WTC11 (cell line): ENCODE measurements at regions not wholly inside any gene's neighbourhood (a gene's known extent, or its start where the extent isn't known, plus 50 kb on each side); places are given as distances from the start of the nearest gene placed in this dataset.

ENCODE experiments used
- ATF1 ChIP-seq: sonication (generic); formaldehyde crosslinking; IDR thresholded peaks from 2 replicates; pipeline ENCODE4 v1.8.1; 2023; ENCODE audit warnings: mild to moderate bottlenecking, moderate library complexity, missing genetic modification reagents
- NFYB ChIP-seq: sonication (generic); formaldehyde crosslinking; conservative IDR thresholded peaks from 2 replicates; pipeline ENCODE4 v1.8.0; 2022; ENCODE audit warnings: low read depth, missing genetic modification reagents

- TF ChIP-seq NFYB (CRISPR knock-in tag) (no peak), ATF1 (CRISPR knock-in tag) (no peak)
Measured at GRCh38 chr11:69211920-69212797, 56.4 kb downstream of the SMIM38 start.
